NT2/D1 (cell line): ENCODE measurements at regions not wholly inside any gene's neighbourhood (a gene's known extent, or its start where the extent isn't known, plus 50 kb on each side); places are given as distances from the start of the nearest gene placed in this dataset.

Source experiments
- DNase-seq: peaks from one replicate; pipeline ENCODE4 v3.0.0-alpha.2; 2011; ENCODE audit warnings: low read depth, low spot score
- H3K27me3 ChIP-seq: 2 replicates; pipeline ENCODE4 v1.6.0; 2011; ENCODE audit warnings: mild to moderate bottlenecking; ENCODE audit not compliant: insufficient read length, insufficient read depth
- H3K36me3 ChIP-seq: 2 replicates; pipeline ENCODE4 v1.6.1; 2011; ENCODE audit warnings: mild to moderate bottlenecking, low read length, mixed read lengths; ENCODE audit not compliant: insufficient read depth, insufficient read length
- H3K4me1 ChIP-seq: 2 replicates; pipeline ENCODE4 v1.5.1; 2011; ENCODE audit not compliant: insufficient read depth, insufficient read length
- H3K4me3 ChIP-seq: 2 replicates; pipeline ENCODE4 v1.5.1; 2011; ENCODE audit warnings: low read depth; ENCODE audit not compliant: insufficient read length
- H3K9ac ChIP-seq: 2 replicates; pipeline ENCODE4 v1.6.0; 2011; ENCODE audit warnings: low read depth; ENCODE audit not compliant: insufficient read length
- H3K9me3 ChIP-seq: 2 replicates; pipeline ENCODE4 v1.5.1; 2011; ENCODE audit warnings: mild to moderate bottlenecking, low read length; ENCODE audit not compliant: insufficient read depth
- SUZ12 ChIP-seq: IDR thresholded peaks from 2 replicates; pipeline ENCODE4 v1.6.1; 2011; ENCODE audit not compliant: insufficient read length, insufficient read depth; ENCODE audit errors: extremely low read depth
- YY1 ChIP-seq: IDR thresholded peaks from 2 replicates; pipeline ENCODE4 v1.6.1; 2011; ENCODE audit not compliant: insufficient read length, insufficient read depth
- ZNF274 ChIP-seq: IDR thresholded peaks from 2 replicates; pipeline ENCODE4 v1.6.1; 2011; ENCODE audit warnings: mild to moderate bottlenecking, low read depth, low read length

GRCh38 chr6:5909721-5910120 is 97.0 kb downstream of the NRN1 start:
- Histone ChIP-seq H3K4me1 (no peaks in the 10 kb centered on the region), H3K27me3 (no peaks in the 10 kb centered on the region), H3K4me3 (no peak overlapping the region), H3K36me3 (no peaks in the 10 kb centered on the region), H3K9me3 (no peaks in the 10 kb centered on the region), H3K9ac (no peak overlapping the region)
- no peak for DNase-seq
- TF ChIP-seq ZNF274 = no peak
- no peak for TF ChIP-seq YY1
- no peak for TF ChIP-seq SUZ12

GRCh38 chr6:5906842-5907241 is 99.9 kb downstream of the NRN1 start:
- DNase-seq = no peak
- no peaks in the 10 kb centered on the region for H3K9me3 ChIP-seq
- no peak overlapping the region for H3K4me3 ChIP-seq
- no peaks in the 10 kb centered on the region for H3K27me3 ChIP-seq
- no peaks in the 10 kb centered on the region for H3K4me1 ChIP-seq
- no peaks in the 10 kb centered on the region for H3K36me3 ChIP-seq
- no peak overlapping the region for H3K9ac ChIP-seq
- no peak for TF ChIP-seq SUZ12
- no peak for TF ChIP-seq YY1
- TF ChIP-seq ZNF274 = no peak

GRCh38 chr6:5906340-5906670 is 100.4 kb downstream of the NRN1 start:
- Histone ChIP-seq H3K9me3 (no peaks in the 10 kb centered on the region), H3K36me3 (no peaks in the 10 kb centered on the region), H3K4me3 (no peak overlapping the region), H3K27me3 (no peaks in the 10 kb centered on the region), H3K4me1 (no peaks in the 10 kb centered on the region), H3K9ac (no peak overlapping the region)
- TF ChIP-seq YY1 (no peak), ZNF274 (no peak), SUZ12 (no peak)
- no peak for DNase-seq

GRCh38 chr6:5905431-5906339 is 101.0 kb downstream of the NRN1 start:
- no peaks in the 10 kb centered on the region for H3K36me3 ChIP-seq
- no peaks in the 10 kb centered on the region for H3K4me1 ChIP-seq
- H3K27me3 ChIP-seq = no peaks in the 10 kb centered on the region
- H3K9me3 ChIP-seq = no peaks in the 10 kb centered on the region
- no peak for DNase-seq
- TF ChIP-seq ZNF274 = no peak
- TF ChIP-seq SUZ12 = no peak
- TF ChIP-seq YY1 = no peak
- no peak overlapping the region for H3K4me3 ChIP-seq
- H3K9ac ChIP-seq = no peak overlapping the region

GRCh38 chr6:5904532-5904931 is 102.2 kb downstream of the NRN1 start:
- H3K4me3 ChIP-seq = no peak overlapping the region
- no peaks in the 10 kb centered on the region for H3K9me3 ChIP-seq
- no peaks in the 10 kb centered on the region for H3K4me1 ChIP-seq
- TF ChIP-seq YY1 = no peak
- no peak for TF ChIP-seq ZNF274
- TF ChIP-seq SUZ12 = no peak
- no peaks in the 10 kb centered on the region for H3K36me3 ChIP-seq
- H3K9ac ChIP-seq = no peak overlapping the region
- H3K27me3 ChIP-seq = no peaks in the 10 kb centered on the region
- DNase-seq = no peak

GRCh38 chr6:5899216-5900045 is 107.3 kb downstream of the NRN1 start:
- Histone ChIP-seq H3K36me3 (no peaks in the 10 kb centered on the region), H3K4me1 (no peaks in the 10 kb centered on the region), H3K4me3 (no peak overlapping the region), H3K9me3 (no peaks in the 10 kb centered on the region), H3K27me3 (no peaks in the 10 kb centered on the region), H3K9ac (no peak overlapping the region)
- no peak for DNase-seq
- no peak for TF ChIP-seq SUZ12
- TF ChIP-seq YY1 = no peak
- no peak for TF ChIP-seq ZNF274

- no peak overlapping the region for H3K9ac ChIP-seq
- DNase-seq = no peak
- H3K4me1 ChIP-seq = no peaks in the 10 kb centered on the region
- TF ChIP-seq SUZ12 = no peak
- no peak for TF ChIP-seq YY1
- TF ChIP-seq ZNF274 = no peak
- peaks cover under 1% of the 10 kb centered on the region; the same call in 1 of the 2 replicates for H3K9me3 ChIP-seq
- no peaks in the 10 kb centered on the region for H3K27me3 ChIP-seq
- H3K36me3 ChIP-seq = no peaks in the 10 kb centered on the region
- no peak overlapping the region for H3K4me3 ChIP-seq
Observed at GRCh38 chr6:5898563-5898962, 108.2 kb downstream of the NRN1 start.
